ENCODE measurements at regions not wholly inside any gene's neighbourhood (a gene's known extent, or its start where the extent isn't known, plus 50 kb on each side); places are given as distances from the start of the nearest gene placed in this dataset.

DNA sequence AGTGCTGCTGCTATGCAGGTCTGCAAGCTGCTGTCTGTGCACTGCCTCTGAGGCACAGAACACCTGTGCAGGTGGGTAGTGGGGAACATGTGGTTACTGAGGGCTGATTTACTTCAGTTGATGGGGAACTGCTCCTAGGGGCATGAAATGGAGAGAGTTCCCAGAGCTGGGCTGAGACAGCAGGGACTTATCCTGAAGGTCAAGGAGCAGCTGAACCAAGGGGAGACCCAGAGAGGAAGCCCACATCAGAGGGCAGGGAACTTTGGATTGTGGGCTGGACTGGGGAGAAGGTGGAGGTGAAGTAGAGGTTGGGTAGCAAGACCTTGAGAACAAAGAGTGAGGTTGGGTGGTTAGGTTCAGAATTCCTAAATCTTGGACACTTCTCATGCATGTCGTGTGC is 311.9 kb downstream of the AACS start:
- TF ChIP-seq CTCF (IDR thresholded peaks at IDR 0.05; ENCODE audit: insufficient read depth, low read length, poor library complexity, severe bottlenecking) (no peak), EZH2phosphoT487 (conservative IDR thresholded peaks at IDR 0.05; ENCODE audit: low read length) (no peak)
